8988T (cell line): ENCODE measurements at regions not wholly inside any gene's neighbourhood (a gene's known extent, or its start where the extent isn't known, plus 50 kb on each side); places are given as distances from the start of the nearest gene placed in this dataset.
"Not testable (repeated sequence)": the region's sequence is repeated elsewhere in the genome, so short reads cannot be mapped to it uniquely, and the experiment has no call there.

ENCODE experiments used
- DNase-seq: peaks from one replicate; pipeline ENCODE4 v3.0.0; 2011

DNA sequence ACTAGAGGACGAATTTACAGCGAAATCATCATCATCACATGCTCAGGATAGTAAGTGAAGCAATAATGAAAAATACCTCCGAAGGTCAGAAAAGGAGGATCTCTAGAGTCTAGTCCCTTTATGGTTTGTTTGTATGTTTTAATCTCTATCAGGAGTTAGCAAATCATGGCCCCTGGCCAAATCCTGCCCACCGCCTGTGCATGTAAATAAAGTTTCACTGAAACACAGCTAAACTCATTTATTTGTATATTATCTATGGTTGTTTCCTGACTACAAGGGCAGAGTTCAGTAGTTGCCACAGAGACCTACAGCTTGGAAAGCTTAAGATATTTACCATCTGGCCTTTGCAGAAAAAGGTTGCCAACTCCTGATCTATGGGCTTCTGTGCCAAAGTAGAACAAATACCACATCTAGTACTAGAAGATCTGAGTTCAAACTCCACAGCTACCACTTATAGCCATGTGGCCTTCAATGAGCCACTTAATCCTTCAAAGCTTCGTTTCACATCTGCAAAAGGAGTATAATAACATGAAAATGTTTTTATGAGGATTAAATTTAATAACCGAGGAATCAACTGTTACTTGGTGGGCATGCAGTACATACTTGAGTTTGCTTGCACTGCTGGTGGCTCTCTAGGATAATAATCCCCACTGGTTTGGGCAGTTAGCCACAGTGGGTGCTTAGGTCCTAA is 94.0 kb upstream of the KIF26B start:
- no peak for DNase-seq

DNA sequence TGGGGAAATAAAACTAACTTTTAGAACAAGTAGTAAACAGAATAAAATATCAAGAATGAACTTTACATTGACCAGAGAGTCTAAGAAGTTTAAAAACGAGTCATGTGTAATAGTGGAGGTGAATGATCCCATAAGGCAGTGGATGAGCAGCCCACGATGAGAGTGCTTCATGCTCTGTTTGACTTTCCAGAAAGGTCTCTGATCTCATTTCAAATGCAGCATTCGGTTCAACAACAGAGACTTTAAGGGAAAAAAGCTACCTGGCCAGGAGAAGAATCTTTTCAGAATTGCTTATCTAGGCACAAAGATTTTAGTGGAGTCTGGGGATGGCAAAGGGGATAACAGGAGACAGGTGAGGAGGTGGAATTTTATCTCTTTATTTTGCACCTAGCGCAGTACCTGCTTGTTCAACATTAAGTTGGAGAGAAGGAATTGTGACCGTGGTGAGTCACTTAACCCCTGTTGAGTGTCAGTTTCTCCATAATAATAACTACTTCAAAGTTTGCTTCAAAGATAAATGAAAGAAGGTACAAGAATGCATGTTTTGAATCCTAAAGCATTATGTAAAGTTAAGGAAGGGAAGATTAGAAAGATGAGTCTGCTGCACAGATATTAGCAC is 94.9 kb upstream of the KIF26B start:
- DNase-seq: no peak

DNA sequence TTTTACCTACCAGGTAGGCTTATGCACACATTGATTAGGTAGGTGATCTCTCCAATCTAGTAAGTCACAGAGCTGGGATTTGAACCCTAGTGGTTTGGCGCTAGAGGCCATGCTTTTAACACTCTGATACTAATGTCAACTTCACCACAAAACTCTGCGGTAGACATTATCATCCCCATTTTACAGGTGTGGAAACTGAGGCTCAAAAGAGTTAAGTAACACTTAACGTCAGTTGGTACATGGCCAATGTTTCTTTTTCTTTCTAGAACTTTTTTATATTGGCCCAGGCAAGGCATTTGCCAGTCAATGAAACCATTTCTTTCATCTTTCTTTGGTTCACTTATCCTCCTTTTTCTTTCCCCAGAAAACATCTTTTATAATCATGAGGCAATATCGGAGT is 95.9 kb upstream of the KIF26B start:
- DNase-seq: no peak

DNA sequence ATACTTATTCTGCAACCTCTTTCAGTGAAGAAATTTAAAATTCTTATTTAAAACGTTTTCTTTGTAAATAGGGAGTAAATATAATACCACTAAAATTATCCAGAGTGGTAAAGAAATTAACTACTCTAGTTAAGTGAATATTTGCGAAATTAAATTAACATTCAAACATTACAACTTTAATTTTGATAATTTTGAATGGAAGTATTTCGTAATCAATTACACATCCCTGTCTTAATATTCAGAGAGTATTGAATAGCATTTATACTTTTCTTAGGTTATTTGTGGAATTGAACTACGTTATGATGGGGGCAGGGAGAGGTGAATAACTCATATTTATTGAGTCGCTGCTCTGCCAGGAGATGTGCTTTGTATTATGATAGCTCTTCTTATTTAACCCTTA is 96.3 kb upstream of the KIF26B start:
- DNase-seq: no peak

DNA sequence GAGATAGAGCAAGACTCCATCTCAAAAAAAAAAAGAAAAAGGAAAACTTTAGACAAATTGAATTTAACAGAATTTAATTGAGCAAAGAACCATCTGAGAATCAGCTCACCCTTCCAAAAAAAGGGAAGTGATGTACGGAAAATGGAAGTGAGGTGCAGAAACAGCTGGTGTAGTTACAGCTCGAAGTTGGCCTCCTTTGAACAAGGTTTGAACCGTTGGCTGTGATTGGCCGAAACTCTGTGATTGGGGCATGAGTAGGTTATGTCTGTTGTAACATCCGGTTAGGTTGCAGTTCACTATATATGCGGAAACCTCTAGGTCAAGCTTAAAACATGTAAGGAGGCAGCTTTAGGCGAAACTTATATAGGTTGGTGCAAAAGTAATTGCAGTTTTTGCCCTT is 97.9 kb upstream of the KIF26B start:
- DNase-seq: no peak

DNA sequence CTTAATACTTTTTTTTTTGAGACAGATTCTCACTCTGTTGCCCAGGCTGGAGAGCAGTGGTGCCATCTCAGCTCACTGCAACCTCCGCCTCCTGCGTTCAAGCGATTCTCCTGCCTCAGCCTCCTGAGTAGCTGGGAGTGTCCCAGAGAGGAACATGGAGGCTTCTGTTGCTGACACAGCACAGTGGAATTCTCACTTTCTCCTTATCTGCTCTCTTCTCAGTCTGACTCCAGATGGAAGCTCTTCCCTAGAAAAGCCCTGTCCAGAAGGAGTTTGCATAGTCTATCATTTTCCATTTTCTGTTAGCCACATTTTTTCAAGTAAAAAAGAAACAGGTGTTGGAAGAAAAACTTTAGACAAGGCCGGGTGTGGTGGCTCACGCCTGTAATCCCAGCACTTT is 98.5 kb upstream of the KIF26B start:
- DNase-seq: not testable (repeated sequence)

DNA sequence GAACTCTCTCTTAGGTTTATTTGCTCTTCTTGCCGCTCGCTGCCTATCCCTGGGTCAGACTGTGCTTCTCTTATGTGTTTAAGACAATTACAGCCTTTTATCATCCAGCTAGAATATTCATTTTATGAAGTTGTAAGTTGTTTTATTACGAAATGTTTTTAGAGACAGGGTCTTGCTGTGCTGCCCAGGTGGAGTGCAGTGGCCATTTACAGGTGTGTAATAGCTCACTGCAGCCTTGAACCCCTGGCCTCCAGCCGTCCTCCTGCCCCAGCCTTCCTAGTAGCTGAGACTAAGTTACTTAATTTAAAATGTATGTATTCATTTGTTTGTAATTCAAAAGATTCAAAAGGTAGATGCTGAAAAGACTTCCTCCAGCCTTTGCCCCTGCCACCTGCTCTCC is 99.0 kb upstream of the KIF26B start:
- no peak for DNase-seq

DNA sequence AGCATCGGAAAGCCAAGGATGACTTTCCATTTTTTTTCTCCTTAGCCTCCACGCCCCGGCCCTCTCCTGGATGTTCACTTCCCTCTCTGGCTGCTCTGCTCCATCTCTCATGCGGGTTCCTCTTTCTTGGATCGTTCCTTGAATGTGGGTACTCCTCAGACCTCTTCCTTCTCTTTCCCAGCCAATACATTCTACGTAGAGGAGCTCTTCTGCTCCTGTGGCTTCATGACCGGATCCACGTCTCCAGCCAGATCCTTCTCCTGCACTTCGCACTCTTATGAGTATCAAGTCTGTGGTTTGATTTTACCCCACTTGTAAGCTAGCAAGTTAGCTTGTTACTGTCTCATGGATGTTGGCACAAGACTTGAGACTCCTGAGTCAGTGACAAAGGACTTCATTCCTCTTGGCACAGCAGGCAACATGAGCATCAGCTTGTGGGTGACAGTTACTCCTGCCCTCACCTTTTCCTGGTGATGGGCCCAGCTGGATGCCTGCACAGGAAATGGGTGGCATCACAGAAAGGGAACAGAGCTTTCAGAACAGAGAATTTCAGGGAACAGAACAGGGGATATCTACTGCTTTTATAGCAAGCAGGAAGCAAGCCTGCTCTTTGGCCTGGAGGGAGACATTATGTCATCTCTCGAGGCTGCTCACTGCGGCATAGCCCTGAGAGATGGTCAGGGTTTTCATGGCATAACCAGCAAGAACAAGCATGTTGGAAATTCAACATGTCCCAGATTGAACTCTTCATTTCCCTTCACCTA is 100.1 kb upstream of the KIF26B start:
- DNase-seq: no peak

DNA sequence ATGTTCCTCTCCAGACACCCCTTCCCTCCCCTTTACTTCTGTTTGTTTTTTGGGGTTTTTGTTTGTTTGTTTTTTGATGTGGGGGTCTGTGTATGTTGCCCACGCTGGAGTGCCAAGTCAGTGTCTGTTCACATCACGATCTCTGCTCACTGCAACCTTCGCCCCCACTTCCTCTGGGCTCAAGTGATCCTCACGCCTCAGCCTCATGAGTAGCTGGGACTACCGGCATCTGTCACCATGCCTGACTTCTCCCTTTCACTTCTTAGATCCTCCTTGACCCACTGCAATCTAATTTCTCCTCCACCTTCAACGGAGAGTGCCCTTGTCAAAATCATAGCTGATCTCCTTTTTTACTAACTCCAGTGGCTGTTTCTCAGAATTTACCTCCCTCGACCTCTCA is 100.7 kb upstream of the KIF26B start:
- no peak for DNase-seq

DNA sequence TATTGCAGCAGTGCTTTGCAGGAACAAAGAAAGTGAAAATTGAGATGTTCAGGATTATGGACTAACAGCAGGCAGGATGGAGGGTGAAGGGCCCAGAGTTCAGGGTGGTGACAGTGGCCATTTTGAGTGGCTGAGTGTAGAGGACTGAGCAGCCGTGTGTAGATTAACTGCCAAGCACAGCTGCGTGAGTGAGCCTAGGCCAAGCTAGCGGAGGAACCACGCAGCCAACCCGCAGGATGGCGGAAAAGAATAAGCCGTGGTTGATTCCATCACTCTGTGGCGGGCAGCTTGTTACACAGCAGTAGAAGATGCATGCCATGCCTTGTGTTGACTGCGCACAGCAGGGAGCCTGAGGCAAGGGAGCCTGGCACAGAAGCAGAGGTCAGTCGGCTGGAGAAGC is 102.5 kb upstream of the KIF26B start:
- no peak for DNase-seq

DNA sequence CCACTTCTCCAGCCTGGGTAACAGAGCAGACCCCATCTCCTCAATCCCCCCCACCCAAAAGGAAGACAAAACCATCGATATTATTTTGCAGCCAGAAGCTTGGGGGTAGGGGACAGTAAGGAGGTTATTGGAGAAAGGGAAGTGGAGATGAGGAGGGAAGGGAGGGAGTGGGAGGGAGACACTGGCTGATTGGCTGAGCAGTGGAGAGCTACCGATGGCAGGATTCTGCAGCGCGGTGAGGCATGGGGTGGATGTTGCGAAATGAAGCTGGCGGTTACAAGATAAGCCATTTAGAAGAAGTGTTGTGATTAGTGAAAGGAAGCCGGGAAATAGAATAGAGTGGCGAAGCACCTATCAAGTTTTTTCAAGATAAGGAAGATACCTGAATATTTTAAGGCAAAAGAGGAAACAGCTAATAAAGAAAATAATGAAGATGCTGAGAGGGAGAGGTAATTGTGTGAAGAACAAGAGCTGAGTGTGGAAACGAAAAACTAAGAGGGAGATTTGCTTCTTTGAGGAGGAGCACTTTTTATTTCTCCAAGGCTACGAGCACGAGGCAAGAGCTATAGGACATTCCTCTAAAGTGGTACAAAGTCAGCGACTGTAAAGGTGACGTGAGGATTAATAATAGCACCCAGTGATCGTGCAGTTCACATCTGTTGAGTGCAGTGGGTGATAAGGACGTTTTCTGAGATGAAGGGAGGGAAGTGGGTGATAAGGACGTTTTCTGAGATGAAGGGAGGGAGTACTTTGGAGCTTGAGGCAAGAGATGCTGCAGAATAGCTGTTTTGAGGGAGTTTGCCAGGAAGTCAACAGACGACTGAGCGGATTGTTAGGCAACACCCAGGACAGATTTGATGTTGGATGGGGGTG is 103.2 kb upstream of the KIF26B start:
- no peak for DNase-seq

DNA sequence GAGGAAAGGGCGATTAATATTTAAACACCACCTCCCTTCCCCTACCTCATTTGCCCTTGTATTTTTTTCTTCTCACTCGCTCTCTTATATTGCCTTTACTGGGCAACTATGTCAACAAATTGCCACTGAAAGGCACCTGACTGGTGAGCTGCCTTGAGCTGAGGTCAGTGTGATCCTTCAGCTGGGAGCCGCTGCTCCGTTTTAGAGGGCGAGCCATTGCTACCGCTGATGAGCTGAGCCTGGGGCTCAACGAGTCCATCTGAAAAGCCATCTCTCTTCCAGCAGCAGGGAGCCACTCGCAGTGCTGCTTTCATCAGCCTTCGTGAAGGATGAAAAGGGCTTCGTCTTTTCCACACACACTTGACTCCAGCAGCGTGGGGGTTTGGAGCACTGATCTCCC is 108.0 kb upstream of the KIF26B start:
- no peak for DNase-seq

DNA sequence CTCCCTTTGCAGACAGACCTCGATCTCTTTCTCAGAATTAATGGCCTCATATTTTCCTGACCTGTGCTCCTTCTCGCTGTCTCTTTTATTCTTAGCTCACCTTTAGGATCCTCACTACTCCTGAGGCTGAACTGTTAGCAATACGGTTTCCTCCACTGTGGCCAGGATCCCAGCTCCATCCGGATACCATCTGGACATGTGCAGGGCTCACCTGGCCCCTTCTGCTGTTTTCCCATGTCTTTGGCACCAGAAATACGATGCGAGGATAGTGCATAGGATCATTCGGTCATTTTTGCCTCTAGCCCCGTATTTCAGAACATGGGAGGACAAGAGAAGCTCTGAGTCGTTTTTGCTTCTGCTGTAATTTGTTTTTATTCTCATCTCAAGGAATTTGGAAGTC is 108.5 kb upstream of the KIF26B start:
- no peak for DNase-seq

DNA sequence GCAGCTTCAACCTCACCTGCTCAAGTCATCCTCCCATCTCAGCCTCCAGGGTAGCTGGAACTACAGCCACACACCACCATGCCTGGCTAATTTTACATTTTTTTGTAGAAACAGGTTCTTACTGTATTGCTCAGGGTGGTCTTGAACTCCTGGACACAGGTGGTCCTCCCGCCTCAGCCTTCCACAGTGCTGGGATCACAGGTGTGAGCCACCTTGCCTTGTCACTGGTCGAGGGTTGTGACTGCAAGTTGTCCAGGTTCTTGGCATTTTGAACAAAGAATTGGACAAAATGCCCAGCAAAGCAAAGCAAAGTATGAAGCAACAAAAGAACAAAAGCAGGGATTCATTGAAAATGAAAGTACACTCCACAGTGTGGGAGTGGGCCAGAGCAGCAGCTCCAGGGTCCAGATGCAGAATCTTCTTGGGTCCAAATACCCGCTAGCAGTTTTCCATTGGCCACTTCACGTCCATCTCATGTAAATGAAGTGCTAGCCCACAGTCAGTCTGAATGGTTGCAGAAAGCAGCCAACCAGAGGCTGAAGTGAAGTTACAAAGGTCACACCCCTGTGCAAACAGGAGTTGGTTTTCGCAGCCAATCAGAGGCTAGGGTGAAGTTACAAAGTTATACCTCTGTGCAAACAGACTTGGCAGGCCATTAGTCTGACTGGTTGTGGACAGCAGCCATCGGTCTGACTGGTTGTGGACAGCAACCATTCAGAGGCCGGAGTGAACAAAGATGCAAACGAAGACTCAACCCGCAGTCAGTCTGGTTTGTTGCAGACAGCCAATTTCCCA is 109.5 kb upstream of the KIF26B start:
- no peak for DNase-seq

DNA sequence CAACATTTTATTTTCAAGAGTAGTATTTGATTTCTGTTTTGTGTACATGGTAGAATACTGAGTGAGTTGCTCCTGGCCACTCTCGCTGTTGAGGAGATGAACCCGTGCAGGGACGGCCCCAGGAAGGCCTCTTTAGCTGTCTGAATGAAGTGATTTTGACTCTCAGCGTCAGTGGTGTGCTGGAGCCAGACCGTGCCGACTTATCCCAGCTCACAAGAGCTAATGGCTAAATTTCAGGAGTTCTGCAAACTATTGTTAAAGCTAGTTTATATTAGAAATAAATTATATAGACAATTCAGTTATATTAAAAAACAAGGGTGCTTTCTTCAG is 111.2 kb upstream of the KIF26B start:
- no peak for DNase-seq

DNA sequence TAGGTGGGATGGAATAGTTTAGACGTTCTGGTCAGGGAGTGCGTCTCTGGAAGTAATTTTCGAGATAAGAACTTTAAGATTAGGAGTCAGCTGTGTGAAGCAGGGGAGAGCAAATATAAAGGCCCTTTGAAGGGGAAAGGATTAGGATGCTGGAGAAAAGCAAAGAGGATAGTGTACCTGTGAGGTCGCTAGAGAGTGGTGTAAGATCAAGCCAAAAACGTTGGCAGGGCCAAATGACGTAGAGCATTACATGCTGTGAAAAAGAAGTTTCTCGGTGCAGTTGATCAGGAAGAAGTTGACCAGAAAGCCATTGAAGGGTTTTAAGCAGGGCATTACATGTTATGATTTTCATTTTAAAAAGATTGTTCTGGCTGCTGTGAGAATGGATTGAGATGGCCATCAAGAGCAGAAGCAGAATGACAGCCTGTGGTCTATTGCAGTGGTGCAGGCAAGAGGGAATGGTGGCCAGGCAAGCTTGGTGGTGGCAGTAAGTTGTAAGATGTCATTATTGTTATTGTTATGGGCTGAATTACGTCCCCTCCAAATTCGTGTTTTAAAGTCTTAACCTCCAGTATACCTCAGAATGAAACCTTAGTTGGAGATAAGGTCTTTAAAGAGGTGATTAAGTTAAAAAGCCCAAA is 113.6 kb upstream of the KIF26B start:
- no peak for DNase-seq

DNA sequence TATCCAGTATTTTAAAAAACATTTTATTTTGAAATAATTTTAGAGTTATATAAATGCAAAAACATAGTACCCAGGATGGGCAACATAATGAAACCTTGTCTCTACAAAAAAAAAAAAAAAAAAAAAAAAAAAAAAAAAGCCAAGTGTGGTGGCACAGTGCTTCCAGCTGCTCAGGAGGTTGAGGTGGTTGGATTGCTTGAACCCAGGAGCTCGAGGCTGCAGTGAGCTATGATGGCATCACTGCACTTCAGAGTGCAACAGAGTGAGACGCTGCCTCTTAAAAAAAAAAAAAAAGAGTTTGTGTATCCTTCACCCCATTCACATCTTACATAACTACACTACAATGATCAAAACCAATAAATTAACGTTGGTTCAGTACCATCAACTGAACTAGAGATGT is 115.6 kb upstream of the KIF26B start:
- DNase-seq: no peak

DNA sequence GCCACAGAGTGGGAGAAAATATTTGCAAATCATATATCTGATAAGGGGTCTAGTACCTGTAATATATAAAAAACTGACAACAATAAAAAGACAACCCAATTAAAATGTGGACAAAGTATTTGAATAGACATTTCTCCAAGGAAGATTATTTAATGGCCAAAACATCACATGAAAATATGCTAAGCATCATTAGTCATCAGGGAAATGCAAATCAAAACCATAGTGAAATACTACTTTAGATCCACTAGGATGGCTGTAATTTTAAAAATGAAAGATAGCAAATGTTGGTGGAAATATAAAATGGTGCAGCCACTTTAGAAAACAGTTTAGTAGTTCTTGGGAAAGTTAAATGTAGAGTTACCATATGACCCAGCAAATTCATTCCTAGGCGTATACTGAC is 118.7 kb upstream of the KIF26B start:
- no peak for DNase-seq

DNA sequence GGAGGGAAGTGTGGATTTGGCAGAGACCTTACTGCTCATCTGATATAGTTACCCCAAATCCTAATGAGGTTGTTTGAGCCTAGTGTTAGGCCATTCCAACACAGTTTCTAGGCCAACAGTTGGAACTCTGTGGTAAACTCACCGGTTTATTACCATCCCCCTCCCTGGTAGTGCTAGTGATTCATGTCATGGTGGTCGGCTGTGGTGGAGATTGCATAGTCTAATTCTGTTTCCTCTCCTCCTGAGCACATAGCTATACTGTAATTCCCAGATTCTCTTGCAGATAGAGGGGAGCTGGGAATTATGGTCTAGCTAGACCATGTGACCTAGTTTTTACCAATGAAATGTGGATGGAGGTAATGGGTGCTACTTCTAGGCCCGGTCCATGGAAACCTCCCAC is 123.7 kb upstream of the KIF26B start:
- DNase-seq: no peak

DNA sequence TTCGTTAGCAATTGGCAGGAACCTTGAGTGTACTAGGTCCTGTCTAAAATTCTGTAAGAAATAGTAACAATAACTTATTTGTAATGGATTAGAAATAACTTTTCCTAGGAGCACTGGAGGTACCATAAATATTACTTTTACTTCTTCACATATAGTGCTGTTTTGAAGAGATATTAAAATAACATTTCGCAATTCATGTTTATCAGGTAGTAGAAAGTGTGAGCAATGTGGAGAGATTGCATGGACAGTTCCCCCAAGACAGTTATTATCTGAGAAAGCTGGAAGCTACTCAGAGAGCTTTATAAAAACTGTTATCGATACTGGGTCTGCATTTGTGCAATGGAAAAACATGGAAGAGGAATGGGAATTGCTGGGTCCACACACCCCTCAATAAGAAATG is 128.5 kb upstream of the KIF26B start:
- DNase-seq: no peak

DNA sequence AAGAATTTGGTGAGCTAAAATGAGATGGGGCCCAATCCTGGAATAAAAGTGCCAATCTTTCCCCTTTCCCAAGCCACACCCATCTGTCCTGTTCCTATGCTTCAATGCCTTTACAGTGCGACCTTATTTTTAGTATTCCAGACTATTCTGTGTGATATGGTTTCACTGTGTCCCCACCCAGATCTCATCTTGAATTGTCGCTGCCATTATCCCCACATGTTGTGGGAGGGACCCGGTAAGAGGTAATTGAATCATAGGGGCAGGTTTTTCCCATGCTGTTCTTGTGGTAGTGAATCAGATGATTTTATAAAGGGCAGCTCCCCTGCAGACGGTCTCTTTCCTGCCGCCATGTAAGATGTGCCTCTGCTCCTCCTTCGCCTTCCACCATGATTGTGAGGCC is 129.3 kb upstream of the KIF26B start:
- no peak for DNase-seq

DNA sequence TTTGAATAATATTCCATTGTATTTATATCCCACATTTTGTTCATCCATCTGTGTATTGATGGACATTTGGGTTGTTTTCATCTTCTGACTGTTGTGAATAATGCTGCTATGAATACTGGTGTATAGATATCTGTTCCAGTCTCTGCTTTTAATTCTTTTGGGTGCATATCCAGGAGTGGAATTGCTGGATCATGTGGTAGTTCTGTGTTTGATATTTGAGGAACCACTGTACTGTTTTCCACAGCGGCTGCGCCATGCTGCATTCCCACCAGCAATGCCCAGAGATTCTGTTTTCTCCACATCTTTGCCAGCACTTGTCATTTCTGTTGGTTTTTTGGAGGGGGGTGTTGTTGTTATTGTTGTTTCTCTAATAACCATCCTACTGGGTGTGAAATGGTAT is 131.6 kb upstream of the KIF26B start:
- no peak for DNase-seq
